ENCODE measurements at regions not wholly inside any gene's neighbourhood (a gene's known extent, or its start where the extent isn't known, plus 50 kb on each side); places are given as distances from the start of the nearest gene placed in this dataset.

DNA sequence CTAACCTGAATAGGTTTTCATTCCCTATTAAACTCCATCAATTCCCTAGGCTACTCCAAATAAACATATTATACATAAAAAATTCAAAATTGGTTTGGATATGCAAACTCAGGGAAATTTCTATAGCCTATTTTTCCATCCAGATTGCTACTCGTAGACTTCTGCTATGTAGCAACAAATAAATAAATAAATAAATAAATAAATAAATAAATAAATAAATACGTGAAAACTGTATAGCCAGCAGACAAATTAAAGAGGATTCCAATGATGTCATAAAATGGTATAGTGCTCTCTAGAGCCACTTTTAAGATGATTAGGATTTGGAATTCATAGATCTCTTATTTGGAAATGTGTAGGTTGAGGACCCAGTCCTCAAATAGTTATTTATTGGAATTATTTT, 1193.2 kb upstream of the NUDT12 start:
- no peak for DNase-seq

DNA sequence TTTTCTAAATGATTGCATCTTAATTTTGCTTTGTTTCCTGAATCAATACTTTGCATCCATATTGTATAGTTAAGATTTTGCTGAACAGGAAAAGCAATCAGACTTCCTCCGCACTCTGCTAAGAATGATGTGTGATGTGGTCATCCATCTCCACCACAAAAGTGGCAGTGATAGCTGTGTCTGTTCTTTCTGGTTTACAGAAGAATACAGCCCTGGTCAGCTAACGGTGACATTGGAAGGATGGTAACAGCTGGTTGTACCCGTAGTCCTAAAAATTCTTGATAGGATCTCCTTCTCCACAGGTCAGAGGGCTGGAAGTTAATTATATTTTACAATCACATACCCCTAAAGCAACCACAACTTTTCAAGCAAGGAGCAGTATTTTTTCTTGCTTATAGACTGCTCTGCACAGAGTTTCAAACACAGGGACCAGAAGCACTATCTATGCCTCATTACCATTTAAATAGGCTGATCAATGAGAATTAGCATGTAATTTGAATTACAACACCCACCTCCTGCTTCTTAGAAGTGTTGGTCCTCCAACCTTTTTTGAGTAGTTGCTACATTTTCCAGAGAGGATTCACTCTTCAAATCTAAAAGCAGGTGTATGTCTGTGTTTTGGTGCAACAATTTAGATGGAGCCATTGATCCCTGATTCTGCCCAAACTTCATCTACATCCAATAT, 1191.9 kb upstream of the NUDT12 start:
- no peak for DNase-seq

DNA sequence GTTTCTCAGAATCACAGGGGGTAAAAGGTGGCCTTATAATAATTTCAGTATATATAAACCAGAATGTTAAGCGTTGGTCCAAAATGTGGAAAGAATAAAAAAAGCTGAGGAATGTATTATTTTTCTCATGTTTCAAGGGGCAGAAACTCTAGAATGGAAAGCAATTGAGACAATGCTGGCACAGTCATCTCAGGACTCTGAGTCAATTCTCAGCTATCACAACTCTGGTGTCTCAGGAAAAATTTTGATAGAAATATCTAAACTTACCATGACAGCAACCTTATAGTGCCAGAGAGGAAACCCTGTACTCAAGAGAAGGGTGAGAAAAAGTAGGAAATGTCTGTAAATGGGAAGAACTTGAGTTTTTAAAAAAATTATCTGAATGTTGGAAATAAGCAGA, 1189.4 kb upstream of the NUDT12 start:
- no peak for DNase-seq

GRCh38 chr5:104739905-104740304, 1177.3 kb upstream of the NUDT12 start:
- no peak for DNase-seq

DNA sequence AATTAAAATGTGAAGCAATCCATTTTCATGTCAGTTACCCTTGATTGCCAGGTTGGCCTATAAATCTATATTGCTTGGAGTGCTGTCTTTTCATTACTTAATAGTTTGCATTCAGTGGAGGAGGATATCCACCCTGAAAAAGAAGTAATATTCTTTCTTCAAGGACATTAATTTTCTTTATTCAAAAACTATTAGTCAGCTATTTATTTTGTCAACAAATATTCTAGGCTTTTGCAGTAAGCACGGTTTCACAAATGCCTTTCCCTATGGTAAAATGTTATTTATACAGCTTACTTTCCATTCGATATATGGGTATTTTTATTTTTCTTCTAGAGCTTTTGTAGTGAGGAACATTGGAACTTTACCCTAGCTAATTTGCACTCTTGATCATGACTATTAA, 1176.9 kb upstream of the NUDT12 start:
- no peak for DNase-seq

DNA sequence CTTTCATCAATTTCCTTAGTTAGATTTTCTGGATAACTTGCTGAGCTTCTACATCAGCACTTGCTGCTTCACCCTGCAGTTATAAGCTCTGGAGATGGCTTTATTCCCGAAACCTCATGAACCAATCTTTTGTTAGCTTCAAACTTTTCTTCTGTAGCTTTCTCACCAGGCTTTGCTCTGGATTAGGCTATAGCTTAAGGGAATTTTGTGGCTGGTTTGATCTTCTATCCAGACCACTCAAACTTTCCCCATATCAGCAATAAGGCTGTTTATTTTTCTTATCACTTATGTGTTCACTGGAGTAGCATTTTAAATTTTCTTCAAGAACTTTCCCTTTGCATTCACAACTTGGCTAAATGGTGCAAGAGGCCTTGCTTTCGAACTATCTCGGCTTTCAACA, 1173.5 kb upstream of the NUDT12 start:
- no peak for DNase-seq

- no peak for DNase-seq
These were observed 1171.5 kb upstream of the NUDT12 start for GRCh38 chr5:104734046-104734445.

DNA sequence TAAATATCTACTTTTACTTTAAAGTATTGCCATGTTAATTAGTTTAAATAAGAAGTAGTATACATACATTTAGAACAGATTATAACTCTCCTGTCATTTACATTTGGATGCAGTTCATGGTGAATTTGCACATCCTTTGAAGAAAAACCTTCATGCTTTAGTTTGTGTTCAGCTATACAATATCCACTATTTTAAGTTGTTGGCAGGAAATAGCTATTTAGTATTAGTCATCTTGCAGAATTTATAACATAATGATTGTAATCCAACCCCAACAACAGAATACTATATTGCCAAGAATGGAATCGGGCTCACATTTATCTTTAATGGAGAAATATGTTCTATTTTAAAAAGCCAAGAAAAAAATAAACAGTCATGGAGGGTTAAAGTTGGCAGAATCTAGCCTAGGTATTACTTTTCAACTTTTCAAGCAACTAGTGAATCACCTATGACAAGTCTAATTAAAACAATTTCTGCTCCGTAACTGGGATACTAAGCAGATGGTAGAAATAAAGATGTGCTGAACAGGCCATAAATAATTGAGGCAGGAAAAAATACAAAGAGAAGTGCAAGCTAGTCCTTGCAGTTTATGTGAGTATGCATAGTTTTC, 1170.6 kb upstream of the NUDT12 start:
- no peak for DNase-seq

DNA sequence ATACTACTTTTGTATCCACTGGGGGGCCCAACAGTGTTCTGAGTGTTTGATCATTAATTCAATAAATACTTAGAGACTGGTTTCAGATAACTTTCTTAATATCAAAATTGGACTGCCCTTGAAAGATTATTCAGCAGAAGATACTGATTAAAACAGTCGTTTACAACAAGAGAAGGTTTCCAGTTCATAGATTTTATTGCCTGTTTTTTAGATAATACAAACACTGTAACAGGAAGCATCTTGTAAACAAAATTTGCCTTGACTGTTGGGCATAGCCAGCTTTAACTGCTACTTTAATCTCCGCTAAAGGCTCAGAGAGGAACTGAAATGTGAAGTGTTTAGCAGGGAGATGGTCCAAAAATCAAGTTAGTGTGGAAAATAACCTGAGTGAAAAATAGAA, 1168.7 kb upstream of the NUDT12 start:
- no peak for DNase-seq

DNA sequence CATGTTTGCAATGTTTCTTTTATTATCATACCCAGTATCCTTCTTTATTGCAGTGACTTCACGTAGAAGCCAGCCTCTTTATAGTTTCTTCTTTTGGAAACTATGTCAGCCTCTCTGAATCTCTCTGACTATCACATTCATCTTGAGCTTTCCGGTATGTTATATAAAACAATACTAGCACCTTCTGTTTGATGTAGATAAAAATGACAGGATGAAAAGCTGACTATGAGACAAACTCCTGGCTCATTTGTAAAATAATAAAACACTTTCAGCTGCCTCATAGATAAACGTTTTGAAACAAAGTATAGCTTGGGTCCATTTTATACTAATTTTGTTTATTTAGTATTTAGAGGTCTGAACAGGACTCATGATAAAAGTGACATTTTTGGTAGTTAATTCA, 1145.4 kb upstream of the NUDT12 start:
- no peak for DNase-seq

- DNase-seq: no peak
These were observed 1144.0 kb upstream of the NUDT12 start for GRCh38 chr5:104706600-104706999.

GRCh38 chr5:104702212-104702611, 1139.6 kb upstream of the NUDT12 start:
- no peak for DNase-seq

- no peak for DNase-seq
These were observed 1136.8 kb upstream of the NUDT12 start for GRCh38 chr5:104699438-104699837.

GRCh38 chr5:104661256-104661655, 1098.7 kb upstream of the NUDT12 start:
- no peak for DNase-seq

DNA sequence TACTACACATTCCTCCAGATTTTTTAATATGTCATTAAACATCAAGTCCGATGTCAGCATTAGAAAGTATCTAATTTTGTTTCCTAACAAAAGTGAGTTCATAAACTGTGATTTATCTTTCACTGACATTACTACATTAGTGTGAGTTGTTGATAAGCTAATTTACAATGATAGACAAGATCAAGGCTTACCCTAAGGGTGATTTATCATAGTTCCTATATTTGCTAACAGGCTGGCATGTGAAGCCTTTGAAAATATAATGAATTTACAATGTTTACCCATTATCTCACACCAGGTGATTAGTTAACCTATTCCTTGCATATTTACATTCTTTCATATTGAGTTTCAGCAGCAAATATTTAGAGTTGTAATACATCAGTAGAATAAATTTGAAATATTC, 1096.9 kb upstream of the NUDT12 start:
- no peak for DNase-seq

- DNase-seq: no peak
These were observed 1089.8 kb upstream of the NUDT12 start for GRCh38 chr5:104652271-104652861.

DNA sequence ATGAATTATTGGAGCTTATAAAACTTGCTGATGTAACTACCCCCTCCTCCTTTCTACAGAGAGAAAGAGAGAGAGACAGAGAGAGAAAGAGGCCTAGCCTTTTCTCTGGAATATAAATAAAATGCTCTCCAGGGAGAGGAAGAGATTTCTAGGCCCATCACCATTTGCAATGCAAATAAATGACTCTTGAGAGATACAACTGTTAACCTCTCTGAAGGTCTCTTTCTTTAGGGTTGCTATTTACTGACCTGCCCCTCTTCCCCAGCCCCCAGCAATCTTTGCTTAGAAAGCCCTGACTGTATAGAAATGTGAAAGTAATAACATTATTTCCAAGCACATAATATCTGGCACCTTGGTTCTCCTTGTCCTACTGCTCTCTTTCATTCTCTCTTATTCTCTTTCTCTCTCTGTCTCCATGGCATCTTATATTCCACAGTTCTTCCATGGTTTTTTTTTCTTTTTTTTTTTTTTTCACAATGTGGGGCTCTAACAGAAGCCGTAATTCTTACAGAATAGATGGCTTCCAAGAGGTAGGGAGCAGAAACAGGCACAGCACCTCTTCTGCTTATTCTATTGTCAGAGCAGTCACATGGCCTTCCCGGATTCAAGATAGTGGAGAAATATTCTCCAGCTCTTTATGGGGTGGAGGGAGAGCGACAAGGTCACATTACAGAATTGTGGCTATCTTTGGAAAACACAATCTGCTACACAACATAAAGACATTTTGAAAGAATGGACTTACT, 1087.9 kb upstream of the NUDT12 start:
- no peak for DNase-seq

DNA sequence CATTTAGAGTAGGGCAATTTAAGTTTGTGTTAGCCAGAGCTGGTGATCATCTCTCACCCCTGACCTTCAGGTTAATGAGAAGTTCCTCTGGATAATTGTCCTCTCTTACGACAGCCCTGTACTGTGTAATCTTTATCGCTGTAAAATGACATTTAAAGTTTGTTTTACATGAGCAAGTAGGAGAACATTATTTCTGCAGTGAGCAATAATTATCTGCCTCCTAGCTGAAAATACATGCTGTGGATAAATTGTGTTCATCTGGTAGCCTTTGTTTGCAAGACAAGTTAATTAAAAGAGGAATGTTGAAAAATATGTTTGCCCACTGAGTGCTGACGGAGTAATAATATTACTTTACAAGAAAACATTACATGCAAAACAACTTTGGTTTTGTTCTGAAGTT, 1083.8 kb upstream of the NUDT12 start:
- DNase-seq: no peak

- no peak for DNase-seq
These were observed 1080.7 kb upstream of the NUDT12 start for GRCh38 chr5:104643320-104643719.

DNA sequence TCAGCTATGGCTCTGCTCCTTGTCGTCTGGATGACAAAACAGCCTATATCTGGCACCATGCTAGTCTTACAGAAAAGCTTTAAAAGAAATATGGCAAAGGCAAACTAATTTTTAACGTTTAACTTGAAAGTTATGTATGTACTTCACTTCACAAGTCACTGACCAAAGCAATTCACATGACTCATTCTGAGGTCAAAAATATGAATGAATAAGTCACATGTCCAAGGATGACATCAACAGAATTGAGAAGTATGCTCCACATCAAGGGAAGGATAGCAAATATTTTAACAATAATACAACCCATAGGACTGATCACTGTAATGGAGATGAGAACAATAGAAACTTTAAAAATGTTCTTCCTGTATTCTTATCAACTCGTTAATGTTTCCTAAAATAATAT, 1072.6 kb upstream of the NUDT12 start:
- DNase-seq: no peak

- no peak for DNase-seq
These were observed 1066.3 kb upstream of the NUDT12 start for GRCh38 chr5:104628911-104629310.

GRCh38 chr5:104626122-104626521, 1063.5 kb upstream of the NUDT12 start:
- DNase-seq: no peak

DNA sequence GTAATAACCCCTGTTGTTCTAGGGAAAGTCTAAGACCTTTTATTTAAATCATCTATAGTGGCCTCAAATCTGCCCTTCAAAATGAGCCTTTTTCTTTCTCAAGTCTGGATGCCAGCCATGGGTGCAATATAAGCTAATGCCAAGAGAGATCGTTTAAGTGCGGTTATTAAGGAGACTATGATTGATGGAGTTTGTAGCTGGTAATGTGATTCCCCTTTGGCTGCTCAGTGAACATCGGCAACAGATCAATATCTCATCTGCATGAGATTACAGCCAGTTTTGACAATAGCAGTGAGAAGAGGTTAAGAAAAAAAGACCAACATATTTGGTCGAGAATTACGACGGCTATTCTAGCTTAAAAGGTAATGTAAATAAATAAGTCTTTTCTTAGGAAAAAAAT, 1049.4 kb upstream of the NUDT12 start:
- DNase-seq: no peak

DNA sequence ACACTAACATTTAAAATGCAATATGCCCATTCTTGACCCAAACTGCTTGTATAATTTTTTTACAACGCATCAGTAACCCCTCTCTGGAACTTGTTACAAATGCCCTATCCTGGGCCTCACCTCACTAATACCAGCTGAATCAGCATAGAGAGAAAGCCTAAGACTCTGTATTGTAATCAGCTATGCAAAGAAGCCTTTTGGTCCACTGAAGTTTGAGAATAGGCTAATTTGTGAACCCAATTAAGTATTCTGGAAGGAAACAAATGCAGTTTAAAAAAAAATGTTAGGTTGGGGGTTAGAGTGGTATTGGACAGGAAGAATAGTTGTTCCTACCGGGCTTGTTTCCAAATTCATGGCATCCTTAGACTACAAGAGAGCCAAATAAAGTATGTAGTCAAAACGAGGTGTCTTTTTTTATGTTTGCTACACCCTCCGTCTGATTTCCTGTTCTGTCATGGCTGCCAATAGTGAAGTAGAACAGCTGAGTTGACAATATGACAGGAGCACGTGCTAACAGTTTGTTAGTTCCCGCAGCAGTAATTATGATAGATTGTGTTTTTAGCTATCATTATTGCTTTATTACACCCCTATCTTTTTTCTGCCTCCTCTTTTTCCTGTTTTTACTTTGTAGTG, 1048.7 kb upstream of the NUDT12 start:
- no peak for DNase-seq

Data from activated CD4-positive, CD25-positive, alpha-beta regulatory T cell treated with anti-CD3 and anti-CD28 coated beads, Interleukin-2, amount 50 U/mL, for 72 hours (primary cell).